WTC11 (cell line): ENCODE measurements at regions not wholly inside any gene's neighbourhood (a gene's known extent, or its start where the extent isn't known, plus 50 kb on each side); places are given as distances from the start of the nearest gene placed in this dataset.

ENCODE experiments used
- ATAC-seq: fragments of 200-7000 bp; cut with Tn5 transposase; 2 replicates; pipeline ENCODE4 v1.10.0; 2021; ENCODE audit warnings: mild to moderate bottlenecking, moderate library complexity
- CTCF ChIA-PET: fragments of 300-600 bp; sonication (Branson Sonifier 250); formaldehyde crosslinking; loops from one replicate; lab custom pipeline; 2021; ENCODE audit warnings: antibody characterized with exemption; lab: Charles Lee
- POLR2A ChIA-PET: fragments of 350-600 bp; sonication (Branson Sonifier 250); formaldehyde crosslinking; loops from one replicate; lab custom pipeline; 2021; ENCODE audit warnings: antibody characterized with exemption; lab: Charles Lee
- DNase-seq: peaks from one replicate; pipeline ENCODE4 v3.0.0; 2021; ENCODE audit warnings: low spot score
- H3K27ac Mint-ChIP-seq: 2 replicates; pipeline ENCODE4 v1.8.0; 2021; ENCODE audit warnings: mixed read lengths
- H3K27me3 Mint-ChIP-seq: 2 replicates; pipeline ENCODE4 v1.8.0; 2021; ENCODE audit warnings: low read depth, mild to moderate bottlenecking, moderate library complexity, mixed read lengths
- H3K36me3 Mint-ChIP-seq: 2 replicates; pipeline ENCODE4 v1.8.0; 2021; ENCODE audit warnings: mixed read lengths
- H3K4me1 Mint-ChIP-seq: 2 replicates; pipeline ENCODE4 v1.8.0; 2022; ENCODE audit warnings: mixed read lengths
- H3K4me3 Mint-ChIP-seq: 2 replicates; pipeline ENCODE4 v1.8.0; 2021; ENCODE audit warnings: mild to moderate bottlenecking, moderate library complexity, mixed read lengths
- H3K9me3 Mint-ChIP-seq: 2 replicates; pipeline ENCODE4 v1.8.0; 2021; ENCODE audit warnings: mixed read lengths
- CREM ChIP-seq: sonication (generic); formaldehyde crosslinking; IDR thresholded peaks from 2 replicates; pipeline ENCODE4 v1.8.1; 2022; ENCODE audit warnings: mild to moderate bottlenecking, missing genetic modification reagents, moderate library complexity
- ELF4 ChIP-seq: sonication (generic); formaldehyde crosslinking; IDR thresholded peaks from 2 replicates; pipeline ENCODE4 v1.8.1; 2022; ENCODE audit warnings: low read depth, mild to moderate bottlenecking, moderate library complexity, missing genetic modification reagents
- GTF2I ChIP-seq: fragments of 250-450 bp; sonication (Bioruptor Pico); conservative IDR thresholded peaks from 2 replicates; pipeline ENCODE4 v1.4.0; 2021; ENCODE audit warnings: mild to moderate bottlenecking
- HMGA2 ChIP-seq: fragments of 250-450 bp; sonication (Bioruptor Pico); IDR thresholded peaks from 2 replicates; pipeline ENCODE4 v1.4.0; 2021; ENCODE audit warnings: mild to moderate bottlenecking, moderate library complexity
- IRF2 ChIP-seq: sonication (generic); formaldehyde crosslinking; IDR thresholded peaks from 2 replicates; pipeline ENCODE4 v1.8.0; 2022; ENCODE audit warnings: low read depth, missing genetic modification reagents, borderline replicate concordance
- NR3C1 ChIP-seq: sonication (generic); formaldehyde crosslinking; conservative IDR thresholded peaks from 2 replicates; pipeline ENCODE4 v1.8.1; 2023; ENCODE audit warnings: low read depth, mild to moderate bottlenecking, missing genetic modification reagents
- OVOL2 ChIP-seq: fragments of 250-450 bp; sonication (Bioruptor Pico); IDR thresholded peaks from 2 replicates; pipeline ENCODE4 v1.9.0; 2021; ENCODE audit warnings: mild to moderate bottlenecking, borderline replicate concordance
- PRRX2 ChIP-seq: fragments of 250-450 bp; sonication (Bioruptor Pico); IDR thresholded peaks from 2 replicates; pipeline ENCODE4 v1.8.0; 2021; ENCODE audit warnings: mild to moderate bottlenecking
- SMAD4 ChIP-seq: sonication (generic); formaldehyde crosslinking; IDR thresholded peaks from 2 replicates; pipeline ENCODE4 v1.8.0; 2022; ENCODE audit warnings: mild to moderate bottlenecking, missing genetic modification reagents
- SP1 ChIP-seq: sonication (generic); formaldehyde crosslinking; conservative IDR thresholded peaks from 2 replicates; pipeline ENCODE4 v1.8.1; 2022; ENCODE audit warnings: missing genetic modification reagents
- ZNF232 ChIP-seq: sonication (generic); formaldehyde crosslinking; IDR thresholded peaks from 2 replicates; pipeline ENCODE4 v1.8.0; 2022; ENCODE audit warnings: mild to moderate bottlenecking, missing genetic modification reagents
- ZNF263 ChIP-seq: sonication (generic); formaldehyde crosslinking; IDR thresholded peaks from 2 replicates; pipeline ENCODE4 v1.8.1; 2022; ENCODE audit warnings: low read depth, mild to moderate bottlenecking, moderate library complexity, missing genetic modification reagents
- TF ChIP-seq, protein P1 (sequence below): sonication (generic); formaldehyde crosslinking; IDR thresholded peaks from 2 replicates; pipeline ENCODE4 v1.8.0; 2023; ENCODE audit warnings: missing genetic modification reagents, mild to moderate bottlenecking, borderline replicate concordance
- TF ChIP-seq, protein P2 (sequence below): sonication (generic); formaldehyde crosslinking; IDR thresholded peaks from 2 replicates; pipeline ENCODE4 v1.8.1; 2022; ENCODE audit warnings: low read depth, mild to moderate bottlenecking, moderate library complexity, missing genetic modification reagents, borderline replicate concordance
- TF ChIP-seq, protein P3 (sequence below): sonication (generic); formaldehyde crosslinking; IDR thresholded peaks from 2 replicates; pipeline ENCODE4 v1.8.0; 2022; ENCODE audit warnings: mild to moderate bottlenecking, missing genetic modification reagents
- TF ChIP-seq, protein P4 (sequence below): sonication (generic); formaldehyde crosslinking; conservative IDR thresholded peaks from 2 replicates; pipeline ENCODE4 v1.8.1; 2023; ENCODE audit warnings: mild to moderate bottlenecking, low read depth, missing genetic modification reagents, moderate library complexity
- TF ChIP-seq, protein P5 (sequence below): sonication (generic); formaldehyde crosslinking; IDR thresholded peaks from 2 replicates; pipeline ENCODE4 v1.8.0; 2022; ENCODE audit warnings: missing genetic modification reagents
- TF ChIP-seq, protein P6 (sequence below): sonication (generic); formaldehyde crosslinking; IDR thresholded peaks from 2 replicates; pipeline ENCODE4 v1.8.1; 2023; ENCODE audit warnings: mild to moderate bottlenecking, missing genetic modification reagents, borderline replicate concordance

DNA sequence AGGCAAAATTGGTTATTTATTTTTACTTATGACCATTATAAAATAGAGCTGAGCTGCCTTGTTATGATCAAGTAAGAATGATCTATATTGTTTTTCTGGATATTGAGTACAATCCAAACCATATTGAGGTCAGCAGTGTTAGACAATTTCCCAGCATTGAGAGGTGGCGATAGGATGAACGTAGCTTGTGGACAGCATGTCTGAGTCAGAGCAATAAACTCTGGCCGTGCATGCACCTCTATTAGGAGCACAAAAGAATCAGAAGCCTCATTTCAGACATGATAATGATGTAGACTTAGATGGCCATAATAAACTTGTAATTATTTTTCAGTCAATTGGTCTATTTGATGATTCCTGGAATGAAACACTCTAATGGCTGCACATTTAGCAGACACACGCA is 491.6 kb downstream of the RIT2 start:
- Mint-ChIP-seq H3K9me3 (no peaks in the 10 kb centered on the region; the same call in 1 of the 2 replicates), H3K4me1 (peaks cover 8% of the 10 kb centered on the region; the same call in 1 of the 2 replicates), H3K4me3 (no peak overlapping the region), H3K36me3 (no peaks in the 10 kb centered on the region), H3K27me3 (no peaks in the 10 kb centered on the region), H3K27ac (no peak overlapping the region)
- CTCF ChIA-PET = no interaction called here
- DNase-seq (no peak), ATAC-seq (no peak)
- POLR2A ChIA-PET = no interaction called here
- no peak for TF ChIP-seq ELF4 (CRISPR knock-in tag)
- TF ChIP-seq, protein P1, sequence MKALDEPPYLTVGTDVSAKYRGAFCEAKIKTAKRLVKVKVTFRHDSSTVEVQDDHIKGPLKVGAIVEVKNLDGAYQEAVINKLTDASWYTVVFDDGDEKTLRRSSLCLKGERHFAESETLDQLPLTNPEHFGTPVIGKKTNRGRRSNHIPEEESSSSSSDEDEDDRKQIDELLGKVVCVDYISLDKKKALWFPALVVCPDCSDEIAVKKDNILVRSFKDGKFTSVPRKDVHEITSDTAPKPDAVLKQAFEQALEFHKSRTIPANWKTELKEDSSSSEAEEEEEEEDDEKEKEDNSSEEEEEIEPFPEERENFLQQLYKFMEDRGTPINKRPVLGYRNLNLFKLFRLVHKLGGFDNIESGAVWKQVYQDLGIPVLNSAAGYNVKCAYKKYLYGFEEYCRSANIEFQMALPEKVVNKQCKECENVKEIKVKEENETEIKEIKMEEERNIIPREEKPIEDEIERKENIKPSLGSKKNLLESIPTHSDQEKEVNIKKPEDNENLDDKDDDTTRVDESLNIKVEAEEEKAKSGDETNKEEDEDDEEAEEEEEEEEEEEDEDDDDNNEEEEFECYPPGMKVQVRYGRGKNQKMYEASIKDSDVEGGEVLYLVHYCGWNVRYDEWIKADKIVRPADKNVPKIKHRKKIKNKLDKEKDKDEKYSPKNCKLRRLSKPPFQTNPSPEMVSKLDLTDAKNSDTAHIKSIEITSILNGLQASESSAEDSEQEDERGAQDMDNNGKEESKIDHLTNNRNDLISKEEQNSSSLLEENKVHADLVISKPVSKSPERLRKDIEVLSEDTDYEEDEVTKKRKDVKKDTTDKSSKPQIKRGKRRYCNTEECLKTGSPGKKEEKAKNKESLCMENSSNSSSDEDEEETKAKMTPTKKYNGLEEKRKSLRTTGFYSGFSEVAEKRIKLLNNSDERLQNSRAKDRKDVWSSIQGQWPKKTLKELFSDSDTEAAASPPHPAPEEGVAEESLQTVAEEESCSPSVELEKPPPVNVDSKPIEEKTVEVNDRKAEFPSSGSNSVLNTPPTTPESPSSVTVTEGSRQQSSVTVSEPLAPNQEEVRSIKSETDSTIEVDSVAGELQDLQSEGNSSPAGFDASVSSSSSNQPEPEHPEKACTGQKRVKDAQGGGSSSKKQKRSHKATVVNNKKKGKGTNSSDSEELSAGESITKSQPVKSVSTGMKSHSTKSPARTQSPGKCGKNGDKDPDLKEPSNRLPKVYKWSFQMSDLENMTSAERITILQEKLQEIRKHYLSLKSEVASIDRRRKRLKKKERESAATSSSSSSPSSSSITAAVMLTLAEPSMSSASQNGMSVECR (CRISPR knock-in tag) = no peak
- TF ChIP-seq SP1 (CRISPR knock-in tag) = no peak
- TF ChIP-seq ZNF232 = no peak
- TF ChIP-seq SMAD4 (CRISPR knock-in tag) = no peak
- TF ChIP-seq, protein P2, sequence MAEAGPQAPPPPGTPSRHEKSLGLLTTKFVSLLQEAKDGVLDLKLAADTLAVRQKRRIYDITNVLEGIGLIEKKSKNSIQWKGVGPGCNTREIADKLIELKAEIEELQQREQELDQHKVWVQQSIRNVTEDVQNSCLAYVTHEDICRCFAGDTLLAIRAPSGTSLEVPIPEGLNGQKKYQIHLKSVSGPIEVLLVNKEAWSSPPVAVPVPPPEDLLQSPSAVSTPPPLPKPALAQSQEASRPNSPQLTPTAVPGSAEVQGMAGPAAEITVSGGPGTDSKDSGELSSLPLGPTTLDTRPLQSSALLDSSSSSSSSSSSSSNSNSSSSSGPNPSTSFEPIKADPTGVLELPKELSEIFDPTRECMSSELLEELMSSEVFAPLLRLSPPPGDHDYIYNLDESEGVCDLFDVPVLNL = no peak
- no peak for TF ChIP-seq CREM (CRISPR knock-in tag)
- TF ChIP-seq HMGA2 (CRISPR knock-in tag) = no peak
- no peak for TF ChIP-seq PRRX2
- TF ChIP-seq, protein P3, sequence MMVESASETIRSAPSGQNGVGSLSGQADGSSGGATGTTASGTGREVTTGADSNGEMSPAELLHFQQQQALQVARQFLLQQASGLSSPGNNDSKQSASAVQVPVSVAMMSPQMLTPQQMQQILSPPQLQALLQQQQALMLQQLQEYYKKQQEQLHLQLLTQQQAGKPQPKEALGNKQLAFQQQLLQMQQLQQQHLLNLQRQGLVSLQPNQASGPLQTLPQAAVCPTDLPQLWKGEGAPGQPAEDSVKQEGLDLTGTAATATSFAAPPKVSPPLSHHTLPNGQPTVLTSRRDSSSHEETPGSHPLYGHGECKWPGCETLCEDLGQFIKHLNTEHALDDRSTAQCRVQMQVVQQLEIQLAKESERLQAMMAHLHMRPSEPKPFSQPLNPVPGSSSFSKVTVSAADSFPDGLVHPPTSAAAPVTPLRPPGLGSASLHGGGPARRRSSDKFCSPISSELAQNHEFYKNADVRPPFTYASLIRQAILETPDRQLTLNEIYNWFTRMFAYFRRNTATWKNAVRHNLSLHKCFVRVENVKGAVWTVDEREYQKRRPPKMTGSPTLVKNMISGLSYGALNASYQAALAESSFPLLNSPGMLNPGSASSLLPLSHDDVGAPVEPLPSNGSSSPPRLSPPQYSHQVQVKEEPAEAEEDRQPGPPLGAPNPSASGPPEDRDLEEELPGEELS (CRISPR knock-in tag) = no peak
- TF ChIP-seq, protein P4, sequence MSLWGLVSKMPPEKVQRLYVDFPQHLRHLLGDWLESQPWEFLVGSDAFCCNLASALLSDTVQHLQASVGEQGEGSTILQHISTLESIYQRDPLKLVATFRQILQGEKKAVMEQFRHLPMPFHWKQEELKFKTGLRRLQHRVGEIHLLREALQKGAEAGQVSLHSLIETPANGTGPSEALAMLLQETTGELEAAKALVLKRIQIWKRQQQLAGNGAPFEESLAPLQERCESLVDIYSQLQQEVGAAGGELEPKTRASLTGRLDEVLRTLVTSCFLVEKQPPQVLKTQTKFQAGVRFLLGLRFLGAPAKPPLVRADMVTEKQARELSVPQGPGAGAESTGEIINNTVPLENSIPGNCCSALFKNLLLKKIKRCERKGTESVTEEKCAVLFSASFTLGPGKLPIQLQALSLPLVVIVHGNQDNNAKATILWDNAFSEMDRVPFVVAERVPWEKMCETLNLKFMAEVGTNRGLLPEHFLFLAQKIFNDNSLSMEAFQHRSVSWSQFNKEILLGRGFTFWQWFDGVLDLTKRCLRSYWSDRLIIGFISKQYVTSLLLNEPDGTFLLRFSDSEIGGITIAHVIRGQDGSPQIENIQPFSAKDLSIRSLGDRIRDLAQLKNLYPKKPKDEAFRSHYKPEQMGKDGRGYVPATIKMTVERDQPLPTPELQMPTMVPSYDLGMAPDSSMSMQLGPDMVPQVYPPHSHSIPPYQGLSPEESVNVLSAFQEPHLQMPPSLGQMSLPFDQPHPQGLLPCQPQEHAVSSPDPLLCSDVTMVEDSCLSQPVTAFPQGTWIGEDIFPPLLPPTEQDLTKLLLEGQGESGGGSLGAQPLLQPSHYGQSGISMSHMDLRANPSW (CRISPR knock-in tag) = no peak
- TF ChIP-seq GTF2I (CRISPR knock-in tag) = no peak
- TF ChIP-seq IRF2 (CRISPR knock-in tag) = no peak

DNA sequence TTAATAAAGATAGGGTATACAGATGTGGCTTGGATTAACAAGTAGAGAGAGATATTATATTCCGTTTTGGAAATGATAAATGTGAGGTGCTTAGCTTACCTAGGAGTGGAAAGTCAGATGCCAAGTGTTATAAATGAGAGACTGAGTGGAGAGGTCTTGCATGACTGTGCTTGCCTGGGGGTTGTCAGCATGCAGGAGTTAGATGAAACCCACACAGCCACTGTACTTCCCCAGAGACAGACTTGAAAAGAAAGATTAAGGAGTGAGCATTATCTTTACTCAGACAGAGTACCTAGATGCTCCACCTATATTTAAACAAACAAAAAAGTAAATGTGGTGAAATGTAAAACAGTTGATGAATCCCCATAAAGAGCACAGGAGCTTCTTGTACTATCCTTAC is 482.7 kb downstream of the RIT2 start:
- Mint-ChIP-seq H3K27ac (no peak overlapping the region), H3K4me3 (no peak overlapping the region)
- POLR2A ChIA-PET = no interaction called here
- no peak for TF ChIP-seq ZNF263 (CRISPR knock-in tag)
- TF ChIP-seq OVOL2 (CRISPR knock-in tag) = no peak
- TF ChIP-seq SP1 (CRISPR knock-in tag) = no peak
- TF ChIP-seq, protein P5, sequence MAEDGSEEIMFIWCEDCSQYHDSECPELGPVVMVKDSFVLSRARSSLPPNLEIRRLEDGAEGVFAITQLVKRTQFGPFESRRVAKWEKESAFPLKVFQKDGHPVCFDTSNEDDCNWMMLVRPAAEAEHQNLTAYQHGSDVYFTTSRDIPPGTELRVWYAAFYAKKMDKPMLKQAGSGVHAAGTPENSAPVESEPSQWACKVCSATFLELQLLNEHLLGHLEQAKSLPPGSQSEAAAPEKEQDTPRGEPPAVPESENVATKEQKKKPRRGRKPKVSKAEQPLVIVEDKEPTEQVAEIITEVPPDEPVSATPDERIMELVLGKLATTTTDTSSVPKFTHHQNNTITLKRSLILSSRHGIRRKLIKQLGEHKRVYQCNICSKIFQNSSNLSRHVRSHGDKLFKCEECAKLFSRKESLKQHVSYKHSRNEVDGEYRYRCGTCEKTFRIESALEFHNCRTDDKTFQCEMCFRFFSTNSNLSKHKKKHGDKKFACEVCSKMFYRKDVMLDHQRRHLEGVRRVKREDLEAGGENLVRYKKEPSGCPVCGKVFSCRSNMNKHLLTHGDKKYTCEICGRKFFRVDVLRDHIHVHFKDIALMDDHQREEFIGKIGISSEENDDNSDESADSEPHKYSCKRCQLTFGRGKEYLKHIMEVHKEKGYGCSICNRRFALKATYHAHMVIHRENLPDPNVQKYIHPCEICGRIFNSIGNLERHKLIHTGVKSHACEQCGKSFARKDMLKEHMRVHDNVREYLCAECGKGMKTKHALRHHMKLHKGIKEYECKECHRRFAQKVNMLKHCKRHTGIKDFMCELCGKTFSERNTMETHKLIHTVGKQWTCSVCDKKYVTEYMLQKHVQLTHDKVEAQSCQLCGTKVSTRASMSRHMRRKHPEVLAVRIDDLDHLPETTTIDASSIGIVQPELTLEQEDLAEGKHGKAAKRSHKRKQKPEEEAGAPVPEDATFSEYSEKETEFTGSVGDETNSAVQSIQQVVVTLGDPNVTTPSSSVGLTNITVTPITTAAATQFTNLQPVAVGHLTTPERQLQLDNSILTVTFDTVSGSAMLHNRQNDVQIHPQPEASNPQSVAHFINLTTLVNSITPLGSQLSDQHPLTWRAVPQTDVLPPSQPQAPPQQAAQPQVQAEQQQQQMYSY (CRISPR knock-in tag) = no peak
- TF ChIP-seq, protein P6, sequence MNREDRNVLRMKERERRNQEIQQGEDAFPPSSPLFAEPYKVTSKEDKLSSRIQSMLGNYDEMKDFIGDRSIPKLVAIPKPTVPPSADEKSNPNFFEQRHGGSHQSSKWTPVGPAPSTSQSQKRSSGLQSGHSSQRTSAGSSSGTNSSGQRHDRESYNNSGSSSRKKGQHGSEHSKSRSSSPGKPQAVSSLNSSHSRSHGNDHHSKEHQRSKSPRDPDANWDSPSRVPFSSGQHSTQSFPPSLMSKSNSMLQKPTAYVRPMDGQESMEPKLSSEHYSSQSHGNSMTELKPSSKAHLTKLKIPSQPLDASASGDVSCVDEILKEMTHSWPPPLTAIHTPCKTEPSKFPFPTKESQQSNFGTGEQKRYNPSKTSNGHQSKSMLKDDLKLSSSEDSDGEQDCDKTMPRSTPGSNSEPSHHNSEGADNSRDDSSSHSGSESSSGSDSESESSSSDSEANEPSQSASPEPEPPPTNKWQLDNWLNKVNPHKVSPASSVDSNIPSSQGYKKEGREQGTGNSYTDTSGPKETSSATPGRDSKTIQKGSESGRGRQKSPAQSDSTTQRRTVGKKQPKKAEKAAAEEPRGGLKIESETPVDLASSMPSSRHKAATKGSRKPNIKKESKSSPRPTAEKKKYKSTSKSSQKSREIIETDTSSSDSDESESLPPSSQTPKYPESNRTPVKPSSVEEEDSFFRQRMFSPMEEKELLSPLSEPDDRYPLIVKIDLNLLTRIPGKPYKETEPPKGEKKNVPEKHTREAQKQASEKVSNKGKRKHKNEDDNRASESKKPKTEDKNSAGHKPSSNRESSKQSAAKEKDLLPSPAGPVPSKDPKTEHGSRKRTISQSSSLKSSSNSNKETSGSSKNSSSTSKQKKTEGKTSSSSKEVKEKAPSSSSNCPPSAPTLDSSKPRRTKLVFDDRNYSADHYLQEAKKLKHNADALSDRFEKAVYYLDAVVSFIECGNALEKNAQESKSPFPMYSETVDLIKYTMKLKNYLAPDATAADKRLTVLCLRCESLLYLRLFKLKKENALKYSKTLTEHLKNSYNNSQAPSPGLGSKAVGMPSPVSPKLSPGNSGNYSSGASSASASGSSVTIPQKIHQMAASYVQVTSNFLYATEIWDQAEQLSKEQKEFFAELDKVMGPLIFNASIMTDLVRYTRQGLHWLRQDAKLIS (CRISPR knock-in tag) = no peak
- TF ChIP-seq NR3C1 (CRISPR knock-in tag) = no peak

More for the DNA sequence above, 482.7 kb downstream of the RIT2 start:
- CTCF ChIA-PET = no interaction called here
- H3K36me3 Mint-ChIP-seq = no peaks in the 10 kb centered on the region
- H3K4me1 Mint-ChIP-seq = peaks cover 28% of the 10 kb centered on the region
- no peaks in the 10 kb centered on the region for H3K27me3 Mint-ChIP-seq
- no peak for DNase-seq
- no peak for ATAC-seq
- H3K9me3 Mint-ChIP-seq = peaks cover 7% of the 10 kb centered on the region; the same call in 1 of the 2 replicates
